Effector memory CD8-positive, alpha-beta T cell (primary cell): ENCODE measurements at regions not wholly inside any gene's neighbourhood (a gene's known extent, or its start where the extent isn't known, plus 50 kb on each side); places are given as distances from the start of the nearest gene placed in this dataset.
"Not testable (repeated sequence)": the region's sequence is repeated elsewhere in the genome, so short reads cannot be mapped to it uniquely, and the experiment has no call there.

Experiments used
- ATAC-seq: fragments of 150-1000 bp; cut with Tn5 transposase; replicated peaks from 2 replicates; pipeline ENCODE4 v1.10.0; 2021; ENCODE audit warnings: mild to moderate bottlenecking, moderate library complexity
- DNase-seq, 3 experiments: peaks; one replicate each; pipeline ENCODE4 v3.0.0; 2021
- H3K27ac Mint-ChIP-seq, 2 donors: one replicate each; pipeline ENCODE4 v1.8.0; 2022; ENCODE audit warnings: mild to moderate bottlenecking in 2 of 2, mixed read lengths in 2 of 2, moderate library complexity in 2 of 2
- H3K27me3 Mint-ChIP-seq, 2 donors: one replicate each; pipeline ENCODE4 v1.8.0; 2022; ENCODE audit warnings: mixed read lengths in 2 of 2
- H3K36me3 Mint-ChIP-seq: one replicate; pipeline ENCODE4 v1.8.0; 2022; ENCODE audit warnings: mild to moderate bottlenecking, moderate library complexity, mixed read lengths; ENCODE audit not compliant: insufficient read depth
- H3K4me1 Mint-ChIP-seq, 2 donors: one replicate each; pipeline ENCODE4 v1.8.0; 2022; ENCODE audit warnings: low read depth in 2 of 2, mixed read lengths in 2 of 2
- H3K4me3 Mint-ChIP-seq, 2 donors: one replicate each; pipeline ENCODE4 v1.8.0; 2022; ENCODE audit warnings: mild to moderate bottlenecking in 2 of 2, mixed read lengths in 2 of 2, moderate library complexity in 2 of 2
- H3K9me3 Mint-ChIP-seq, 2 donors: one replicate each; pipeline ENCODE4 v1.8.0; 2022; ENCODE audit warnings: mixed read lengths in 2 of 2

DNA sequence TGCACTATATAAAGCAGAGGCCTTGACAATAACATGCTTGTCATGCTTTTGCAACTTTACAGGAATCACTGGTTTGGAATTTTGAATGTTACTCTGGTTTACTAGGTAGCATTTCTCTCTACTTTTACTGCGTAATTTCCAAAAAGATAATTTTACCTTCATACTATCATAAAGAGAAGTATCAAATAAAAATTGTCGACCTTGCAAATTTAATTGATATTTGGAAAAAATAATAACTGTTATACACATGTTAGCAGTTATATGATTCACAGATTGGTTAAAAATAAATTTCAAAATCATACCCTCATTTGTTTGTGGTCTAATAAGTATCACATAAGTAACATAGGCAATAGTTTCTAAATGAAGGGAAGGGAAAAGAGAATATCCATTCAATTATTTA is 228.5 kb upstream of the CACNA2D1 start:
- no peak for DNase-seq
- Mint-ChIP-seq H3K36me3 (no peaks in the 10 kb centered on the region), H3K9me3 (peaks cover 0 to 4% of the 10 kb centered on the region in 2 donors), H3K27me3 (no peaks in the 10 kb centered on the region), H3K4me1 (peaks cover 0 to 3% of the 10 kb centered on the region in 2 donors), H3K27ac (no peak overlapping the region), H3K4me3 (no peak overlapping the region)
- no peak for ATAC-seq

DNA sequence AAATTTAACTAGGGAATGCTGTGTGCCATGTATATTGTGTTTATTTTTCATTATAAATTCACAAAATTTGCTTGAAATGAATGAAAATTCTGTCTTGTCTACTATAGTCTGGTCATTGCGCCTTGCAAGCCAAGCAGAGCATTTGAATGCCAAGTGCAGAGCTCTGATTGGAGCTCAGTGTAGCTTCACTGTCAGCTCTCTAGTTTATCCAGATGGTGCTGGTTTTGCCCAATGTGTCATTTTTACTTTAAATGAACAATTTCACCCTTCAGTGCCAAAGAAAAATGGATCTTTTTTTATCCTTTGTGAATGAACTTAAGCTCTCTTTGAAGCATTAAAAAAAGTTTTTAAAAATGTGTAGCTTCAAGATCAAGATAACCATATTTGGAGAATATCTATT is 225.6 kb upstream of the CACNA2D1 start:
- no peak for DNase-seq
- no peak overlapping the region for H3K27ac Mint-ChIP-seq
- peaks cover 0 to 4% of the 10 kb centered on the region in 2 donors for H3K9me3 Mint-ChIP-seq
- H3K36me3 Mint-ChIP-seq: no peaks in the 10 kb centered on the region
- ATAC-seq: no peak
- H3K4me1 Mint-ChIP-seq: no peaks in the 10 kb centered on the region
- no peak overlapping the region for H3K4me3 Mint-ChIP-seq
- H3K27me3 Mint-ChIP-seq: no peaks in the 10 kb centered on the region

DNA sequence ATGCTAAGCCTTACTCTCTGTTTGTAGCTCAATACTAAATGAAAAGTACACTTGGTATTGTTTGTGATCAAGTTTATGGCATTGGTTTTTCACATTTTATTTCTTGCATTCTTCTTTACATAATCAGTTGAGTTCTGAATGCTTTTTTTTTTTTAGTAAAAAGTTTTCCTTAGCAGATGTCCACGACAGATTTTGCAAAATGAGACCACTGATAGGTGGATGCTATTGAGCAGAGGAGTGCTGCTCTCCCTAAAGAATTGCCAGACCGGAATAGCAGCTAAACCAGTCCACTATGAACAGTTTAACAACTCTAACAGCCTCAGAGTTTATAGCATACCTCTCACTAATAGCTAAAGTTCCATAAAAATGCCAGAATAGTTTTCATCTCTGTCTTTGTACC is 225.1 kb upstream of the CACNA2D1 start:
- Mint-ChIP-seq H3K36me3 (no peaks in the 10 kb centered on the region), H3K27me3 (no peaks in the 10 kb centered on the region), H3K4me1 (no peaks in the 10 kb centered on the region), H3K9me3 (peaks cover 0 to 4% of the 10 kb centered on the region in 2 donors), H3K27ac (no peak overlapping the region), H3K4me3 (no peak overlapping the region)
- no peak for ATAC-seq
- no peak for DNase-seq

DNA sequence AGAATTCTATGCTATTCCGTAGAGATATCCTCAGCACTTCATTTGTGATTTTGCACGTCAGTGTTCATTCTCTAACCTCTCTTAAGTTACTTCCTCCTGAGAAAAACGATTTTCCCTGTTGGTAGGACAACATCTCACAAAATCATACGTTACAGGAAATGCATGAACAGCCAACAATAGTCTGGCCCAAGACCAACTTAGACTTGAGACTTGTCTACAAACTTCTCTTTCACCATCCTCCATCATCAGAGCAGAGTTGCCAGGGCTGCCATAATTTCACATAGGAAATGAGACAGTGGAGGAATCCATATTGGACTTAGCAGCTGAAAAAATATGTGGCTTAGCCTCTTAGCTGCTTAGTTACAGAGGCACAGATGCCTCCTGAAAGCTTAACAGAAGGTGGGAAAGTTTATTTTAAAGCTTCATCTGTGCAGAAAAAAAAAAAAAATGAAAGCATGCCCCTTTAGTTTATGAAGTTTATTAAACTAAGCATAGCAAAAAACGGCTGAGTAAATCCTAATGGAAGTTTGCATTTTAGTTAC is 222.5 kb upstream of the CACNA2D1 start:
- Mint-ChIP-seq H3K36me3 (no peaks in the 10 kb centered on the region), H3K9me3 (peaks cover 0 to 5% of the 10 kb centered on the region in 2 donors), H3K4me3 (no peak overlapping the region), H3K4me1 (no peaks in the 10 kb centered on the region), H3K27ac (no peak overlapping the region), H3K27me3 (no peaks in the 10 kb centered on the region)
- DNase-seq (no peak), ATAC-seq (no peak)

DNA sequence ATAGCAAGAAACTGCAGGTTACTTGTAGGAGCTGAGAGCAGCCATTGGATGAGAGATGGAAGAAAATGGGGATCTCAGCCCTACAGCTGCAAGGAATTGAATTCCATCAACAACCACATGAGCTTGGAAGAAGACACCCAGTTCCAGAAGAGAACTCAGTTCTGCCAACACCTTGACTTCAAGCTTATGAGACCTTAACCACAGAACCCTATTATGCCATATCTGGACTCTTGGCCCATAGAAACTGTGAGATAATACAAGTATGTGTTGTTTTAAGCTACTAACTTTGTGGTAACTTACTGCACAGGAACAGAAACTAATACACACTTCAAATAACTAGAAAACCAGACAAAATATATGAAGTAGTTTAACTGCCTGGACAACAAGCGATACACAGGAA is 212.4 kb upstream of the CACNA2D1 start:
- H3K27me3 Mint-ChIP-seq: no peaks in the 10 kb centered on the region
- H3K9me3 Mint-ChIP-seq: peaks cover 15 to 36% of the 10 kb centered on the region in 2 donors
- no peak overlapping the region for H3K4me3 Mint-ChIP-seq
- H3K4me1 Mint-ChIP-seq: no peaks in the 10 kb centered on the region
- DNase-seq: no peak
- H3K36me3 Mint-ChIP-seq: no peaks in the 10 kb centered on the region
- ATAC-seq: no peak
- H3K27ac Mint-ChIP-seq: no peak overlapping the region

DNA sequence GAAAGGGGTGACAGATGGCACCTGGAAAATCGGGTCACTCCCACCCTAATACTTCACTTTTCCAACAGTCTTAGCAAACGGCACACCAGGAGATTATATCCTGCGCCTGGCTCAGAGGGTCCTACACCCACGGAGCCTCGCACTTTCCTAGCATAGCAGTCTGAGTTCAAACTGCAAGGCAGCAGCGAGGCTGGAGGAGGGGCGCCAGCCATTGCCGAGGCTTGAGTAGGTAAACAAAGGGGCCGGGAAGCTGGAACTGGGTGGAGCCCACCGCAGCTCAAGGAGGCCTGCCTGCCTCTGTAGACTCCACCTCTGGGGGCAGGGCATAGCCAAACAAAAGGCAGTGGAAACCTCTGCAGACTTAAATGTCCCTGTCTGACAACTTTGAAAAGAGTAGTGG is 206.5 kb upstream of the CACNA2D1 start:
- DNase-seq, H3K4me3 Mint-ChIP-seq, H3K36me3 Mint-ChIP-seq: not testable (repeated sequence)

DNA sequence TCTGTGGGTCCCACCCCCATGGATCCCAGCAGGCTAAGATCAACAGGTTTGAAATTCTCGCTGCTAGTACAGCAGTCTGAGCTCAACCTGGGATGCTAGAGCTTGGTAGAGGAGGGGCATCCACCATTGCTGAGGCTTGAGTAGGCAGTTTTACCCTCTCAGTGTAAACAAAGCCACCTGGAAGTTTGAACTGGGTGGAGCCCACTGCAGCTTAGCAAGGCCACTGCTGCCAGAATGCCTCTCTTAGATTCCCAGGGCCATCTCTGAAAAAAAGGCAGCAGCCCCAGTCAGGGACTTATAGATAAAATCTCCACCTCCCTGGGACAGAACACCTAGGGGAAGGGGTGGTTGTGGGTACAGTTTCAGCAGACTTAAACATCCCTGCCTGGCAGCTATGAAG is 190.0 kb upstream of the CACNA2D1 start:
- ATAC-seq (no peak), DNase-seq (no peak)
- H3K9me3 Mint-ChIP-seq: peaks cover 0 to 4% of the 10 kb centered on the region in 2 donors
- H3K4me3 Mint-ChIP-seq: no peak overlapping the region
- no peaks in the 10 kb centered on the region for H3K36me3 Mint-ChIP-seq
- no peaks in the 10 kb centered on the region for H3K27me3 Mint-ChIP-seq
- H3K4me1 Mint-ChIP-seq: no peaks in the 10 kb centered on the region
- H3K27ac Mint-ChIP-seq: no peak overlapping the region

More for the DNA sequence above, 206.5 kb upstream of the CACNA2D1 start:
- not testable (repeated sequence) for ATAC-seq, H3K27me3 Mint-ChIP-seq, H3K4me1 Mint-ChIP-seq, H3K27ac Mint-ChIP-seq
- H3K9me3 Mint-ChIP-seq: peaks cover 3 to 14% of the 10 kb centered on the region in 2 donors

DNA sequence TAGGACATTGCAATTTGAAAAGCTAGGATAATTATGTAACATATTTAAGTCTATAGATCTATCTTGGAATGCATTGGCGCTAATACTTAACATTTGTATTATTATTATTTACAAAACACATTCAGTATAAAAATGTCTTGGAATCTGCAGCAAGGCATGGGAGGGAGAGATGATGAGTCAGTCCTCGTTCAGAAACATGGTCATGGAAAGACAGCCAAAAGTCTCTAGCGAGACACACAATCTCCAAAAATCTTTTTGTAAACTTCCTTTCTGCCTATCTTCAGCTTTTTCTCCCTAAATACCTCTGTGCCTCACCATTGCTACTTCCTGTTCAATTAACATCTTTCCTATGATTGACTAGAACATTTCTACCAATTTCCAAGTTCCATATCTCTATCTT is 188.4 kb upstream of the CACNA2D1 start:
- Mint-ChIP-seq H3K9me3 (peaks cover 0 to 4% of the 10 kb centered on the region in 2 donors), H3K4me1 (no peaks in the 10 kb centered on the region), H3K36me3 (no peaks in the 10 kb centered on the region), H3K27me3 (no peaks in the 10 kb centered on the region), H3K27ac (no peak overlapping the region), H3K4me3 (no peak overlapping the region)
- no peak for DNase-seq
- no peak for ATAC-seq

DNA sequence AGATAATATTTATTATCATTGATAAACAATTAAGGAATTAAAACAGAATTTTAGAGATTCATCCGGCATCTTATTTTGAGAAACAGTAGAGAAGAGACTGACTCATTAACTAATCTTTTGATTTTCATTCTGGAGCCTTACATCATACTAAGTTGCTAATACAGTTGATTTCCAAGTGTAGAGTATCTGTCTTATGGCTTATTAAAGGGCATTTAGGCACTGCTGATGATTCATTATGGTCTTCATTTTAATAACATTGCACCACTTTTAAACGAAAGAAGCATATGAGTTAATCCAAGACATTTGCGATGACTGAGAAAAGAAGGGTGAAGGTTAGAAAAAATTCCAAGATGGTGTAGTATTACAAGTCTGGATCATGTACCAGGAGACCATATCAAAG is 186.0 kb upstream of the CACNA2D1 start:
- no peak overlapping the region for H3K4me3 Mint-ChIP-seq
- no peaks in the 10 kb centered on the region for H3K36me3 Mint-ChIP-seq
- no peaks in the 10 kb centered on the region for H3K27me3 Mint-ChIP-seq
- H3K27ac Mint-ChIP-seq: no peak overlapping the region
- ATAC-seq: no peak
- no peak for DNase-seq
- H3K9me3 Mint-ChIP-seq: peaks cover 0 to 1% of the 10 kb centered on the region in 2 donors
- no peaks in the 10 kb centered on the region for H3K4me1 Mint-ChIP-seq

DNA sequence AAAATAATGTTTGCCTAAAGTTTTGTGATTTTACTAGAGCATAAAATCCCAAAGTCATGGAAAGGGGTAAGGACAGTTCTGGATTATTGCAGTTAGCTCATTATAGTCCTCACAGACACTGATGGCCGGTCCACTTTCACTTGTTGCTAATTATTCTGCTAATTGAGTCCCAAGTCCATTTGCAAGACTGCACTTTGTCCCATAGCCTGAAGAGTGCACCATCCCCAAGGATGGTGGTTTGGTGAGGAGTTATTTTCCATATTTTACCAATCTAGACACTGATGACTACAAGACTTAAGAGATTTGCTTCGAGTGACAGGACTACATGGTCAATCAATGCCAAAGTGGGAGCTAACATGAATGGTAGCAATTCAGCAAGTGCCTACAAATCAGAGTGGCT is 181.8 kb upstream of the CACNA2D1 start:
- Mint-ChIP-seq H3K36me3 (no peaks in the 10 kb centered on the region), H3K27ac (no peak overlapping the region), H3K4me1 (no peaks in the 10 kb centered on the region), H3K4me3 (no peak overlapping the region), H3K27me3 (no peaks in the 10 kb centered on the region), H3K9me3 (peaks cover 0 to 3% of the 10 kb centered on the region in 2 donors)
- DNase-seq: no peak
- no peak for ATAC-seq

DNA sequence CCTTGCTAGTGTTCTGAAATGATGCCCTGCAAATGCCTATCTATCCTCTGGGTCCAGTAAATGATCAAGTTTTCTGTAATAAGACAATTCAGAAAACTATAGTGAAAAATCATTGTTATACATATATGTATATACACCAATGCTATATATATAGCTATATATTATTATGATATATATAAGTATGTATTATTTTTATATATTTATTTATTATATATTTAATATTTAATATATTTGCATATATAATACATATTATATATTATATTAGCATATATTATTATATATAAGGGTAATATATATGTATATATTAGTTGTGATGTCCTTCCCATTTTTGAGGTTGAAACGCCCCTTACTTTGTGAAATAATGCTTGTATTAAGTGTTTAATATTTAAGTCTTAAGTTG is 181.4 kb upstream of the CACNA2D1 start:
- peaks cover 0 to 3% of the 10 kb centered on the region in 2 donors for H3K9me3 Mint-ChIP-seq
- no peak overlapping the region for H3K4me3 Mint-ChIP-seq
- H3K36me3 Mint-ChIP-seq: no peaks in the 10 kb centered on the region
- no peak for DNase-seq
- no peaks in the 10 kb centered on the region for H3K27me3 Mint-ChIP-seq
- H3K27ac Mint-ChIP-seq: no peak overlapping the region
- ATAC-seq: no peak
- H3K4me1 Mint-ChIP-seq: no peaks in the 10 kb centered on the region

DNA sequence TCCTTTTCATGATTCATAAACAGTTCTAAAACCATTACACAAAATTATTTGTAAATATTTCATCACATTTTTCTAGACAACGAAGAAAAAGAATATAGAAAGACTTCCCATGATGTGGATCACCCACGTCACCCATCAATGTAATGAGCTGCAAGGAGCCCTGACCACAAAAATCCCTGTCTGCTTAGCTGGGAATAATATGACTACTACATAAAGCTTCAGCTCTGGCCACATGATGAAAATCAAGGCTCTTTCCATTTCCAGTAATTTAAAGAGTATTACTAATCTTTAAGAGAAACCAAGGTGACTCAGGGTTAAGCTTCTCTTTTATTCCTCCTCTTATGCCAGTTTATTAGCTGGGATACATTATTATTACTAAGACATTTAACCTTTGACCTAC is 180.8 kb upstream of the CACNA2D1 start:
- Mint-ChIP-seq H3K9me3 (peaks cover 0 to 3% of the 10 kb centered on the region in 2 donors), H3K36me3 (no peaks in the 10 kb centered on the region), H3K4me1 (no peaks in the 10 kb centered on the region), H3K27ac (no peak overlapping the region), H3K4me3 (no peak overlapping the region), H3K27me3 (no peaks in the 10 kb centered on the region)
- no peak for DNase-seq
- ATAC-seq: no peak

DNA sequence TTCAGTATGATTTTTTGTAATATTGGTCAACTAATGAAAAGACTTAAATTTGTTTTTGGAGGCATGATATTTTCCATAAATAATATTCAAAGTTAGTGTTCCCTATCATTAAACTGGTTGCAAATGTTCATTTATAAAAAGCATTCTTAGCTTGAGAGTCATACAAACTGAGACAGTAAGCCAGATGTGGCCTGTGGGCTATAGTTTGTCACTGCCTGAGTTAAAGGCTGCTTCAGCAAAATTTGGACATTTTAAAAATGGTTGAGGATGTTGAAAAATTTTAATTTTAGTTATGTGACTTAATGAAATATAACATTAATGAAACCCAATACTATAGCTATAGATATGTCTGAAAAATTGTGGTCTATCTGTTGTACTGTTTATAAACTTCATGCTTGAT is 180.2 kb upstream of the CACNA2D1 start:
- Mint-ChIP-seq H3K9me3 (peaks cover 0 to 3% of the 10 kb centered on the region in 2 donors), H3K4me3 (no peak overlapping the region), H3K27me3 (no peaks in the 10 kb centered on the region), H3K36me3 (no peaks in the 10 kb centered on the region), H3K27ac (no peak overlapping the region), H3K4me1 (no peaks in the 10 kb centered on the region)
- DNase-seq: no peak
- no peak for ATAC-seq

DNA sequence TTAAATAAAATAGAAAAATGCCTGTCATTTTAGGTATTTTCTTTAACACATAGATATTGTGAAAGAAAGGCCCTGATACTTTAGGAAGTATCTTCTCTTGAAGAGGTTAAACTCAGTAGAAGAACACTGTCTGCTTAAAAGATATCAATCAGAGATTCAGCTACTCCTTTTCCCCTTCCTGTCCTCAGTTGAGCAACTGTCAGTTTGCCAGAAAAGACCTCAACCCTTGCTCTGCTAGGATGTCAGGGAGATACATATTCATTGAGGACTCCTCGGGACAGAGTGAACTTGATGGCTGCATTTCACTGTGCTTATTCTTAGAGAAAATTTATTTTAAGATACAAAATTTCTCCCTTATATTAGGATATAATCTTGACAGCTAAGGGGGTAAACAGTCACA is 173.6 kb upstream of the CACNA2D1 start:
- Mint-ChIP-seq H3K27ac (no peak overlapping the region), H3K9me3 (peaks cover 0 to 5% of the 10 kb centered on the region in 2 donors), H3K36me3 (no peaks in the 10 kb centered on the region), H3K4me3 (no peak overlapping the region), H3K27me3 (no peaks in the 10 kb centered on the region), H3K4me1 (no peaks in the 10 kb centered on the region)
- no peak for ATAC-seq
- DNase-seq: no peak
